H9 (cell line): ENCODE measurements at regions not wholly inside any gene's neighbourhood (a gene's known extent, or its start where the extent isn't known, plus 50 kb on each side); places are given as distances from the start of the nearest gene placed in this dataset.

Experiments used
- DNase-seq: peaks from one replicate; pipeline ENCODE4 v3.0.0-alpha.2; 2017
- H2AFZ ChIP-seq: one replicate; pipeline ENCODE4 v1.6.1; 2013; ENCODE audit warnings: mild to moderate bottlenecking, low read length, control low read depth, moderate library complexity
- H2AK5ac ChIP-seq: 2 replicates; pipeline ENCODE4 v1.6.1; 2013; ENCODE audit warnings: low read length, control low read depth, mixed read lengths; ENCODE audit not compliant: insufficient read length
- H2BK120ac ChIP-seq: one replicate; pipeline ENCODE4 v1.6.1; 2013; ENCODE audit warnings: low read depth, mild to moderate bottlenecking, low read length, control low read depth, inconsistent platforms; ENCODE audit not compliant: poor library complexity, severe bottlenecking
- H2BK12ac ChIP-seq: 2 replicates; pipeline ENCODE4 v1.6.1; 2013; ENCODE audit warnings: low read length, control low read depth, mixed read lengths, low read depth; ENCODE audit not compliant: insufficient read length
- H2BK15ac ChIP-seq: 2 replicates; pipeline ENCODE4 v1.6.1; 2013; ENCODE audit warnings: low read depth, low read length, control low read depth
- H2BK20ac ChIP-seq: one replicate; pipeline ENCODE4 v1.6.1; 2013; ENCODE audit warnings: low read depth, mild to moderate bottlenecking, low read length, control low read depth, inconsistent platforms; ENCODE audit not compliant: poor library complexity, severe bottlenecking
- H2BK5ac ChIP-seq: 2 replicates; pipeline ENCODE4 v1.6.1; 2013; ENCODE audit warnings: low read length, control low read depth, mixed read lengths; ENCODE audit not compliant: insufficient read length
- H3K14ac ChIP-seq: 2 replicates; pipeline ENCODE4 v1.6.1; 2013; ENCODE audit warnings: low read length, control low read depth; ENCODE audit not compliant: insufficient read depth
- H3K18ac ChIP-seq: 2 replicates; pipeline ENCODE4 v1.6.1; 2013; ENCODE audit warnings: low read depth, mild to moderate bottlenecking, mixed read lengths, low read length, control low read depth; ENCODE audit not compliant: insufficient read length
- H3K23ac ChIP-seq: 2 replicates; pipeline ENCODE4 v1.6.1; 2013; ENCODE audit warnings: low read length, control low read depth, mixed read lengths, low read depth; ENCODE audit not compliant: insufficient read length
- H3K23me2 ChIP-seq: 2 replicates; pipeline ENCODE4 v1.6.1; 2013; ENCODE audit warnings: low read depth, mild to moderate bottlenecking, mixed read lengths, low read length, control low read depth; ENCODE audit not compliant: insufficient read length, poor library complexity, severe bottlenecking
- H3K27ac ChIP-seq: 2 replicates; pipeline ENCODE4 v1.5.1; 2013; ENCODE audit warnings: low read length, control low read depth, mixed read lengths, low read depth; ENCODE audit not compliant: insufficient read length
- H3K27me3 ChIP-seq: 2 replicates; pipeline ENCODE4 v1.6.1; 2013; ENCODE audit warnings: low read length, control low read depth, inconsistent platforms; ENCODE audit not compliant: insufficient read depth
- H3K4ac ChIP-seq: 2 replicates; pipeline ENCODE4 v1.6.1; 2013; ENCODE audit warnings: low read depth, mild to moderate bottlenecking, control low read depth, inconsistent platforms, low read length, moderate library complexity
- H3K4me1 ChIP-seq: 2 replicates; pipeline ENCODE4 v1.6.1; 2013; ENCODE audit warnings: low read length, control low read depth, inconsistent platforms; ENCODE audit not compliant: insufficient read depth
- H3K4me2 ChIP-seq: 2 replicates; pipeline ENCODE4 v1.6.1; 2013; ENCODE audit warnings: low read length, control low read depth, mixed read lengths; ENCODE audit not compliant: insufficient read length, insufficient read depth
- H3K56ac ChIP-seq: 2 replicates; pipeline ENCODE4 v1.6.1; 2013; ENCODE audit warnings: low read depth, mild to moderate bottlenecking, mixed read lengths, low read length, control low read depth; ENCODE audit not compliant: insufficient read length
- H3K79me1 ChIP-seq: 2 replicates; pipeline ENCODE4 v1.6.1; 2013; ENCODE audit warnings: low read depth, mild to moderate bottlenecking, moderate library complexity, low read length, control low read depth, inconsistent platforms; ENCODE audit not compliant: insufficient read depth, poor library complexity, severe bottlenecking
- H3K79me2 ChIP-seq: 2 replicates; pipeline ENCODE4 v1.6.1; 2013; ENCODE audit warnings: low read length, control low read depth, inconsistent platforms; ENCODE audit not compliant: insufficient read depth
- H3K9ac ChIP-seq: 2 replicates; pipeline ENCODE4 v1.6.1; 2013; ENCODE audit warnings: low read length, control low read depth, mixed read lengths; ENCODE audit not compliant: insufficient read length; ENCODE audit errors: extremely low read depth
- H3K9me3 ChIP-seq: one replicate; pipeline ENCODE4 v1.6.1; 2013; ENCODE audit warnings: low read depth, low read length, inconsistent platforms; ENCODE audit not compliant: control insufficient read depth
- H3T11ph ChIP-seq: one replicate; pipeline ENCODE4 v1.6.1; 2013; ENCODE audit warnings: mild to moderate bottlenecking, low read length, control low read depth, inconsistent platforms
- H4K20me1 ChIP-seq: one replicate; pipeline ENCODE4 v1.6.1; 2013; ENCODE audit not compliant: control insufficient read depth, insufficient read length, insufficient read depth
- H4K5ac ChIP-seq: 2 replicates; pipeline ENCODE4 v1.6.1; 2013; ENCODE audit warnings: low read depth, mild to moderate bottlenecking, mixed read lengths, low read length, control low read depth; ENCODE audit not compliant: insufficient read length
- H4K8ac ChIP-seq: replicated peaks from 2 replicates; pipeline ENCODE4 v1.6.1; 2013; ENCODE audit warnings: low read length, control low read depth, mixed read lengths, low read depth; ENCODE audit not compliant: insufficient read length
- H4K91ac ChIP-seq: 2 replicates; pipeline ENCODE4 v1.6.1; 2013; ENCODE audit warnings: low read depth, mild to moderate bottlenecking, moderate library complexity, mixed read lengths, low read length, control low read depth; ENCODE audit not compliant: insufficient read length
- H3K27ac Mint-ChIP-seq, 3 experiments: 2 replicates in 2 of 3; 3 replicates in 1 of 3; pipeline ENCODE4 v1.8.0; 2020 to 2021; ENCODE audit warnings: mixed read lengths in 3 of 3, mild to moderate bottlenecking in 1 of 3, moderate library complexity in 1 of 3
- H3K27me3 Mint-ChIP-seq: 2 replicates; pipeline ENCODE4 v1.8.0; 2021; ENCODE audit warnings: low read depth, mild to moderate bottlenecking, moderate library complexity, mixed read lengths
- H3K36me3 Mint-ChIP-seq, 3 experiments: 2 replicates in 2 of 3; 3 replicates in 1 of 3; pipeline ENCODE4 v1.8.0; 2020 to 2021; ENCODE audit warnings: low read depth in 3 of 3, mixed read lengths in 3 of 3; ENCODE audit not compliant: insufficient read depth in 1 of 3
- H3K4me1 Mint-ChIP-seq, 2 experiments: 2 replicates each; pipeline ENCODE4 v1.8.0; 2020; ENCODE audit warnings: mixed read lengths in 2 of 2
- H3K4me3 Mint-ChIP-seq, 2 experiments: 2 replicates in 1 of 2; 3 replicates in 1 of 2; pipeline ENCODE4 v1.8.0; 2020 to 2021; ENCODE audit warnings: mild to moderate bottlenecking in 2 of 2, mixed read lengths in 2 of 2, moderate library complexity in 1 of 2
- H3K9me3 Mint-ChIP-seq, 2 experiments: 2 replicates in 1 of 2; 3 replicates in 1 of 2; pipeline ENCODE4 v1.8.0; 2020; ENCODE audit warnings: mild to moderate bottlenecking in 2 of 2, mixed read lengths in 2 of 2, moderate library complexity in 1 of 2
- WGBS: extraction: QIAGEN DNeasy Blood & Tissue Kit; methylation state at CpG from one replicate; pipeline ENCODE4 v1.1.7; 2013; ENCODE audit warnings: missing lambda C conversion rate, low lambda C conversion rate, mixed read lengths; ENCODE audit not compliant: insufficient read length; ENCODE audit errors: extremely low coverage; 5-methylcytosine and 5-hydroxymethylcytosine counted together
- TF ChIP-seq, protein P1 (sequence below): fragments of 200-600 bp; sonication (generic); conservative IDR thresholded peaks from 3 replicates; pipeline ENCODE4 v1.8.0; 2021; ENCODE audit warnings: antibody characterized with exemption, mild to moderate bottlenecking

DNA sequence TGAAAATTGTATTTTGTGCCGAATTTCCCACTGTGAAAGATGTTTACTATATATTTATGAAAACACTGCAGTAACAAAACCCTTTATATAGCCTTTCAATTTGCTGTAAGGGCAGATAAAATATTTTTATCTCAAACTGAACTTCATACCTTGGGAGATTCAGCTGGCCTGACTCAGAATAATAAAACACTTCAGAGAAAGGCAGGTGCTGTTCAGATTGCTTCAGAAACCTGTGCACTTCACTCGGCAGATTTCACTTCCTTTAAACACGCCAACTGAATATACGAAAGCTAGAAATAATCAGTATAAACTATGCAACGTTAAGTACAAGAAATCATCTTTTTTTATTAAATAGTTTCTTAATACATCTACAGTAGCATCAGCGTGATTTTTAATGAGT is 839.1 kb upstream of the RBFOX1 start:
- Histone ChIP-seq H4K20me1 (no peaks in the 10 kb centered on the region), H3K4me2 (no peak overlapping the region), H3K27ac (no peak overlapping the region), H2BK15ac (no peak overlapping the region), H3K4ac (no peak overlapping the region), H3K27me3 (no peaks in the 10 kb centered on the region), H3K9ac (no peak overlapping the region), H3K23ac (no peak overlapping the region), H3K23me2 (no peaks in the 10 kb centered on the region), H3K4me1 (no peaks in the 10 kb centered on the region), H3K18ac (no peak overlapping the region), H4K8ac (no peak overlapping the region), H3K79me2 (no peaks in the 10 kb centered on the region), H4K91ac (no peak overlapping the region), H2AK5ac (no peak overlapping the region), H3K9me3 (no peaks in the 10 kb centered on the region), H2BK12ac (no peak overlapping the region), H2AFZ (no peak overlapping the region), H3K56ac (no peak overlapping the region), H3T11ph (no peak overlapping the region), H2BK5ac (no peak overlapping the region), H3K14ac (no peak overlapping the region), H2BK120ac (no peak overlapping the region), H2BK20ac (no peak overlapping the region), H3K79me1 (no peaks in the 10 kb centered on the region), H4K5ac (no peak overlapping the region)
- H3K36me3 Mint-ChIP-seq = no peaks in the 10 kb centered on the region
- H3K27ac Mint-ChIP-seq = no peak overlapping the region
- 0 out of 4 replicates have a peak, but pooled peaks cover 0 to 3% of the 10 kb centered on the region in 2 experiments for H3K4me1 Mint-ChIP-seq
- WGBS = no CpG with 5 or more reads among the region's 6 CpGs
- TF ChIP-seq, protein P1, sequence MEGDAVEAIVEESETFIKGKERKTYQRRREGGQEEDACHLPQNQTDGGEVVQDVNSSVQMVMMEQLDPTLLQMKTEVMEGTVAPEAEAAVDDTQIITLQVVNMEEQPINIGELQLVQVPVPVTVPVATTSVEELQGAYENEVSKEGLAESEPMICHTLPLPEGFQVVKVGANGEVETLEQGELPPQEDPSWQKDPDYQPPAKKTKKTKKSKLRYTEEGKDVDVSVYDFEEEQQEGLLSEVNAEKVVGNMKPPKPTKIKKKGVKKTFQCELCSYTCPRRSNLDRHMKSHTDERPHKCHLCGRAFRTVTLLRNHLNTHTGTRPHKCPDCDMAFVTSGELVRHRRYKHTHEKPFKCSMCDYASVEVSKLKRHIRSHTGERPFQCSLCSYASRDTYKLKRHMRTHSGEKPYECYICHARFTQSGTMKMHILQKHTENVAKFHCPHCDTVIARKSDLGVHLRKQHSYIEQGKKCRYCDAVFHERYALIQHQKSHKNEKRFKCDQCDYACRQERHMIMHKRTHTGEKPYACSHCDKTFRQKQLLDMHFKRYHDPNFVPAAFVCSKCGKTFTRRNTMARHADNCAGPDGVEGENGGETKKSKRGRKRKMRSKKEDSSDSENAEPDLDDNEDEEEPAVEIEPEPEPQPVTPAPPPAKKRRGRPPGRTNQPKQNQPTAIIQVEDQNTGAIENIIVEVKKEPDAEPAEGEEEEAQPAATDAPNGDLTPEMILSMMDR = no peak
- H3K9me3 Mint-ChIP-seq = no peaks in the 10 kb centered on the region
- DNase-seq = no peak
- H3K4me3 Mint-ChIP-seq = no peak overlapping the region
- H3K27me3 Mint-ChIP-seq = no peaks in the 10 kb centered on the region
